GM19043 (cell line): ENCODE measurements at regions not wholly inside any gene's neighbourhood (a gene's known extent, or its start where the extent isn't known, plus 50 kb on each side); places are given as distances from the start of the nearest gene placed in this dataset.
A peak's percentile ranks its signal among the peaks of the same experiment; 100 is the strongest.

Source experiments
- ATAC-seq: cut with Tn5 transposase; IDR thresholded peaks from one replicate; pipeline ENCODE4 v1.9.1; 2021; ENCODE audit warnings: low read depth; ENCODE audit not compliant: unreplicated experiment

DNA sequence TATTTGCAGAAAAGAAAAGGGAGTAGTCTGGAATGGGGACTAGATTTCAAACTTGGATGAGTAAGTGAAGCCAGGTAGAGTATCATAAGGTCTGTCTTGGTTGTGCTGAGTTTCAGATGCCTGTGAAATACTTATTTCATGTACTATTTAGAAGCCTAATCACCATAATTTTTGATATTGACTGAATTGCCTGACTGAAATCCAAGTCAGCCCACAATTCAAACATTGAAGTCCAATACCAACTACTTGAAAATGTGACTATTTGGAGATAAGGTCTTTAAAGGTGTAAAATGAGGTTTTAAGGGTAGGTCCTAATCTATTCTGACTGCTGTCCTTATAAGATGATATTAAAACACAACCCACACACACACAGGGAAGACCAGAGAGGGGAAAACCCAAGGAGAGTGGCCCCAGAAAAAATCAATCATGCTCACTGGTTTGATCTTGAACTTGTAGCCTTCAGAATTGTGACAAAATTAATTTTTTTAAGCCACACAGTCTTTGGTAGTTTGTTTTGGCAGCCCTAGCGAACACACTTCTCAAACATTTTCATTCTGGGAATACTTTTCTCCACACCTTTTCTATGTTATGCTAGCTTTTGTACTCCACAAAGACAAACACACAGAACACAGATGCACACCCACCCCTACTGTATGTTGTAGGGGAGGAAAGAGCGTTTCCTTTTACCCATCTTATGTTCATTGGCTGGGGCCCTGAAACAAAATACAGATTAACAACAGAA, 126.3 kb downstream of the HFE start:
- ATAC-seq, result no peak

- ATAC-seq, result no peak
Observed at GRCh38 chr6:26214803-26215584, 127.8 kb downstream of the HFE start.

- no peak for ATAC-seq
Observed at GRCh38 chr6:26215585-26216358, 128.5 kb downstream of the HFE start.

DNA sequence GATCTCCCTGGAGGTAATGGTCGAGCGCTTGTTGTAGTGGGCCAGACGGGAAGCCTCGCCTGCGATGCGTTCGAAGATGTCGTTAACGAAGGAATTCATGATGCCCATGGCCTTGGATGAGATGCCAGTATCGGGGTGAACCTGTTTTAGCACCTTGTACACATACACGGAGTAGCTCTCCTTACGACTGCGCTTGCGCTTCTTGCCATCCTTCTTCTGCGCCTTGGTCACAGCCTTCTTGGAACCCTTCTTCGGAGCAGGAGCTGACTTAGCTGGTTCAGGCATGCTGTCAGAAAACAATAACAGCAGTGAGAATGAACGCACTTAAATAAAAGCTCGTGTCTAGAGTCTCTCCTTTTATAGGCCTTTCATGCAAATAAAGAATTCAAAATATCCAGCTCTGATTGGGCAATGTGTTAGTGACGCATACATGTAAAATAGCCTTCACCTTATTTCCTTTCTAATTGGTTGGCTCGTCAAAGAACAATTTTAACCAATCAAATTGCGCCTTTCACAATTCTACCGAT, 129.2 kb downstream of the HFE start:
- ATAC-seq, result peak; percentile 65

- ATAC-seq, result peak; percentile 29
Observed at GRCh38 chr6:26216886-26217713, 129.9 kb downstream of the HFE start.

DNA sequence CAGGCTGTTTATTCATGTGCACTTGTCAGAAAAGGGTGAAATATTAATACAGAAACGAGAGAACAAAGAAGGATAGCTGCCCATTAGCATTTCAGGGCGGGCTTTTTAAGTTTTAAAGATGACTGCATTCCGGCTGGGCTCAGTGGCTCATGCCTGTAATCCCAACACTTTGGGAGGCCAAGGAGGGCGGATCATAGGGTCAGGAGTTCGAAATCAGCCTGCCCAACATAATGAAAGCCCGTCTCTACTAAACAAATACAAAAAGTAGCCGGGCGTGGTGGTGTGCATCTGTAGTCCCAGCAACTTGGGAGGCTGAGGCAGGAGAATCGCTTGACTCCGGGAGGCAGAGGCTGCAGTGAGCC, 130.5 kb downstream of the HFE start:
- ATAC-seq, result no peak

DNA sequence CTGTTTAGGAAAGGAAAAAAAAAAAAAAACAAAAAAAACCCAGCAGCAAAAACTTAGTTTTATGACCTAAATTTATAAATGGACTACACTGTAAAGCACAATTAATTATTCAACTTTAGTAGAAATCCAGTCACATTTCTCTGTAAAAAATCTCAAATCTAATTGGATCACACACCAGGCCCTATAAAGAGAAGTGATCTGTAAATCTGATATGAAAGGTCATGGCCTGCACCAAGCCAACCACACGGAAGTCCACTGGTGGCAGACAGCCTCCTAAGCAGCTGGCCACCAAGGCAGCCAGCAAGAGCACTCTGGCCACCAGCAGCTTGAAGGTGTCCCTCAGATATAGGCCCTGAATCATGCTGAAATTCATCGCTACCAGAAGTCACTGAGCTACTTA, 131.6 kb downstream of the HFE start:
- no peak for ATAC-seq

- no peak for ATAC-seq
Observed at GRCh38 chr6:26220145-26220970, 133.1 kb downstream of the HFE start.

GRCh38 chr6:26221186-26221585, 134.0 kb downstream of the HFE start:
- ATAC-seq, result no peak

- ATAC-seq, result no peak
Observed at GRCh38 chr6:26222571-26222970, 135.3 kb downstream of the HFE start.

GRCh38 chr6:26223228-26223627, 136.0 kb downstream of the HFE start:
- no peak for ATAC-seq

GRCh38 chr6:26223650-26224546, 136.7 kb downstream of the HFE start:
- peak; percentile 62 for ATAC-seq

DNA sequence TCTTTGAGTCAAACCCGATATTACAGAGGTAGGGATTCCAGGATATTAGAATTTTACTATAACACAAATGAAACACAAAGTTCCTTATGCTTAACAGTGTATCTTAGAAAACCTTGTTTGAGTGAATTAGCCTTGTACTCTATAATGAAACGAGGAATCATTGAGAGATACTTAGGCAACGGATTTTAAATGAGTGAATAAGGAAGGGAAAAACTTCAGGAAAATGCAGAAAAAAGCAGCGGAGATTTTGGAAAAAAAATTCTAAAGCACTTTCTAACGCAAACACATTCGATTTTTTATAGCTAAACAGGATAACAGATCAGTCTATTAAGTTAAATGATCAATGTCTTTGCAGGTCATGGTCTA, 137.3 kb downstream of the HFE start:
- no peak for ATAC-seq

GRCh38 chr6:26224940-26225847, 138.0 kb downstream of the HFE start:
- no peak for ATAC-seq

DNA sequence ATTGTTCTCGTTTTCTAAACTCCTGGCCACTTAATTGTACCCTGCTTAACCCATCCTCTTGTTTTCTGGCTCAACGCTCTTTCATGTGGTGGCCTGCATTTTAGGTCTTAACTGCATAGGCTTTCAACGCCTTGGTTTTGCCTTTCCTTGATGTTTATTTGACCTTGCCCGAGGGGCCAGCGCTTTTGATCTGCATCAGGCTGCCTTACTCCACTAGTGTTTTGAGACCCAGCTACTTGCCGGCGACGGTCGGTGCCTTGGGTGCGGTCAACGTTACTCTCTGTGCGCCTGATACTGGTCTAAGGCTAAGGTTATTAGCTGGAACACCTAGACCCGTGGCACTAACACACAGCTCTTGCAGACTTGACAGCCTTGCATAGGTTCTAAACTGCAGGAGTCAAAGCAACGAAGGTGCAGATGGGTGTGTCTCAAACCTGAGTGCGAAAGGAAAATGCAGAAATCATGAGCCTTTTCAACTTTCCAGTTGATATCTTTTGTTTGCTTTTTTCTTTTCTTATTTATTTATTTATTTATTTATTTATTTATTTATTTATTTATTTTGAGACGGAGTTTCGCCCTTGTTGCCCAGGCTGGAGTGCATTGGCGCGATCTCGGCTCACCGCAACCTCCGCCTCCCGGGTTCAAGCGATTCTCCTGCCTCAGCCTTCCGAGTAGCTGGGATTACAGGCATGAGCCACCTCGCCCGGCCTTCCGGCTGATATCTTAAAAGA, 138.8 kb downstream of the HFE start:
- ATAC-seq, result no peak

DNA sequence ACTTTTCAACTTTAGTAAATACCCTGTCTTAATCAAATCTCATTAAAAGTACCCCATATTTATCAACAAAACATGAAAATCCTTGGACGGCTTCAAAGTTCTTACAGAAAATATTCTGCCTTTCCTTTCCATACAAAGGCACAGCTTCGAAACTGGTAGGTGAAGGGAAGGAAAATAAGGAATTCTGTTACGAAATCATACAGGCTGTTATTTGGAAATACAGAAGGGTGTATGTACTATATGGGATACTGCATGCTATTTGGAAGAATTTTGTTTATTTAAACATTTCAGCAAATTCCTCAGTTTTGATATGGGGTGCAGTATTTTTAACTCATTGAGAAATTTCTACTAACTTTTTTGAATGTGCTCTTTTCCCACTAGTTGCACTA, 138.4 kb upstream of the BTN3A2 start:
- ATAC-seq, result no peak

- ATAC-seq, result no peak
Observed at GRCh38 chr6:26230351-26230750, 134.6 kb upstream of the BTN3A2 start.
